ENCODE measurements at regions not wholly inside any gene's neighbourhood (a gene's known extent, or its start where the extent isn't known, plus 50 kb on each side); places are given as distances from the start of the nearest gene placed in this dataset.

DNA sequence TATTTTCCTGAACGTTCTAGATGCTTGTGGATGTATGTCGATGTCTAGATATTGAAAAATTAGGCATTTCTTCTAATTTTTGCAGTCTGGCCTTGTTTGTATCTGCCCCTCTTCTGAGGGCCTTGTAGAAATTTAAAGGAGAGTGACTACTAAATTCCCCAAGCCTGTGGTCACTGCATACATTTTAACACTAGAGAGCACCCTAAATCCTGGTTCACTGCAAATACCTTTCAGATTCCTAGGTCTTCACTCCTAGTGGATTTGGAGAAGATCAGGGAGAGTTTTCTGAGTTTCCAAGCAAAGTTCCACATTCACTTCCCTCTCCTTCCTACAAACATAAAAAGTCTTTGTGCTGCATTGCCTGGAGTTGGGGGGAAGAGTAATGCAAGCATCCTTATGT lies 1272.5 kb downstream of the OLFM4 start:
- no peak for DNase-seq (ENCODE audit: low spot score)
- Histone ChIP-seq H3K9me3 (peaks cover 0 to 11% of the 10 kb centered on the region in 2 donors), H3K4me3 (no peak overlapping the region), H3K36me3 (no peaks in the 10 kb centered on the region), H3K27me3 (no peaks in the 10 kb centered on the region), H3K4me1 (no peaks in the 10 kb centered on the region), H3K27ac (no peak overlapping the region)
- TF ChIP-seq, protein P1, sequence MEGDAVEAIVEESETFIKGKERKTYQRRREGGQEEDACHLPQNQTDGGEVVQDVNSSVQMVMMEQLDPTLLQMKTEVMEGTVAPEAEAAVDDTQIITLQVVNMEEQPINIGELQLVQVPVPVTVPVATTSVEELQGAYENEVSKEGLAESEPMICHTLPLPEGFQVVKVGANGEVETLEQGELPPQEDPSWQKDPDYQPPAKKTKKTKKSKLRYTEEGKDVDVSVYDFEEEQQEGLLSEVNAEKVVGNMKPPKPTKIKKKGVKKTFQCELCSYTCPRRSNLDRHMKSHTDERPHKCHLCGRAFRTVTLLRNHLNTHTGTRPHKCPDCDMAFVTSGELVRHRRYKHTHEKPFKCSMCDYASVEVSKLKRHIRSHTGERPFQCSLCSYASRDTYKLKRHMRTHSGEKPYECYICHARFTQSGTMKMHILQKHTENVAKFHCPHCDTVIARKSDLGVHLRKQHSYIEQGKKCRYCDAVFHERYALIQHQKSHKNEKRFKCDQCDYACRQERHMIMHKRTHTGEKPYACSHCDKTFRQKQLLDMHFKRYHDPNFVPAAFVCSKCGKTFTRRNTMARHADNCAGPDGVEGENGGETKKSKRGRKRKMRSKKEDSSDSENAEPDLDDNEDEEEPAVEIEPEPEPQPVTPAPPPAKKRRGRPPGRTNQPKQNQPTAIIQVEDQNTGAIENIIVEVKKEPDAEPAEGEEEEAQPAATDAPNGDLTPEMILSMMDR (IDR thresholded peaks at IDR 0.05) = no peak

DNA sequence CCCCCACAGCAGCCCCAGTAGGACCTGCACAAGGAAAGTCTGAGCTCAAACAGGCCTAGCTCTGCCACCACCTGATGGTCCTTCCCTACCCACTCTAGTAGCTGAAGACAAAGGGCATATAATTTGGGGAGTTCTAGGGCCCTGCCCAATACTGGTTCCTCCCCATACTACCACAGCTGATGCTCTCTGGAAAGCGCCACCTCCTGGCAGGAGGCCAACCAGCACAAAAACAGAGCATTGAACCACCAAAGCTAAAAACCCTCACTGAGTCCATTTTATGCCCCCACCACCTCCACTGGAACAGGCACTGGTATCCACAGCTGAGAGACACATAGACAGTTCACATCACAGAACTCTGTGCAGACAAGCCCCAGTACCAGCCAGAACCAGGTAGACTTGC lies 1276.8 kb downstream of the OLFM4 start:
- Histone ChIP-seq H3K4me3 (no peak overlapping the region), H3K36me3 (no peaks in the 10 kb centered on the region), H3K4me1 (no peaks in the 10 kb centered on the region), H3K27me3 (no peaks in the 10 kb centered on the region), H3K27ac (no peak overlapping the region), H3K9me3 (peaks cover 0 to 4% of the 10 kb centered on the region in 2 donors)
- TF ChIP-seq, protein P1 (IDR thresholded peaks at IDR 0.05) = no peak
- DNase-seq (ENCODE audit: low spot score) = no peak

DNA sequence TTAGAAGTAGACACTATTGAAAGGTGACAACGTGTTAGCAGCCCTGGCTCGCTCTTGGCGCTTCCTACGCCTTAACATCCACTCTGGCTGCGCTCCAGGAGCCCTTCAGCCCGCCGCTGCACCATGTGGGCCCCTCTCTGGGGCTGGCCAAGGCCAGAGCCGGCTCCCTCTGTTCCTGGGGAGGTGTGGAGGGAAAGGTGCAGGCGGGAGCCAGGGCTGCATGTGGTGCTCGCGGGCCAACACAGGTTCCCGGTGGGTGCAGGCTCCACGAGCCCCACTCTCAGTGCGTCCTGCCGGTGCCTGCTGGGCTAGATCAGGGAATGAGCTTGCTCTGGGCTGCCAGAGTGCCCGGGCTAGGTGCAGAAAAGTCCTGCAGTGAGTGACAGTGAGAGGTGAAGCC lies 1284.3 kb downstream of the OLFM4 start:
- TF ChIP-seq, protein P1 (IDR thresholded peaks at IDR 0.05) = no peak

DNA sequence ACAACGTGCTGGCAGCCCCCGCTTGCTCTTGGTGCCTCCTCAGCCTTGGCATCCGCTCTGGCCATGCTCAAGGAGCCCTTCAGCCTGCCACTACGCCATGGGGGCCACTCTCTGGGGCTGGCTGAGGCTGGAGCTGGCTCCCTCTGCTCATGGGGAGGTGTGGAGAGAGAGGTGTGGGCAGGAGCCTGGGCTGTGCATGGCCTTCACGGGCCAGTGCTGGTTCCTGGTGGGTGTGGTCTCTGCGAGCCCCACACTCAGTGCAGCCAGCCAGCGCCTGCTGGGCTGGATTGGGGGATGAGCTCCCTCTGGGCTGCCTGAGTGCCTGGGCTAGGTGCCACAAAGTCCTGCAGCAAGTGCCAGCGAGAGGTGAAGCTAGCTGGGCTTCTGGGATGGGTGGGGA lies 1289.1 kb downstream of the OLFM4 start:
- Histone ChIP-seq H3K27me3 (no peaks in the 10 kb centered on the region), H3K36me3 (no peaks in the 10 kb centered on the region), H3K27ac (no peak overlapping the region), H3K4me1 (no peaks in the 10 kb centered on the region), H3K4me3 (no peak overlapping the region), H3K9me3 (no peaks in the 10 kb centered on the region)
- TF ChIP-seq, protein P1 (IDR thresholded peaks at IDR 0.05) = no peak
- no peak for DNase-seq (ENCODE audit: low spot score)

More for the DNA sequence above, 1284.3 kb downstream of the OLFM4 start:
- Histone ChIP-seq H3K4me3 (no peak overlapping the region), H3K9me3 (no peaks in the 10 kb centered on the region), H3K4me1 (no peaks in the 10 kb centered on the region), H3K27me3 (no peaks in the 10 kb centered on the region), H3K27ac (no peak overlapping the region), H3K36me3 (no peaks in the 10 kb centered on the region)
- no peak for DNase-seq (ENCODE audit: low spot score)

DNA sequence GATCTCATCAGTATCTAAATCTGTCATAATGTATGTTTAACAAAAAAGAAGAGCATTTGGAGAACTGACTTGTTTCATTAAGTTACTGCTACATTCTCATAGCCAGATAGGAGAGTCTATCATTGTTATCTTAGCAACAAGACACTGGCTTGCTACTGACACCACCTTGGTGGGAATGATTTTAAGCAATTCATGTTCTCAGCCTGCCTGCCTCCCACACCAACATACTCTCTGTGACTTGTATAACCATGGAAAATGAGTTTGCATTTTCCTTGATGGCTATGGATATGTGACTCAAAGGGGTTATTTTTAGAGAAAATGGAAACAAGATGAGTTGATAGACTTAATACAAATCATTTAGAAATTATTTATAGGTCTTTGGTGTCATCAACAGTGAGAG lies 1308.9 kb downstream of the OLFM4 start:
- Histone ChIP-seq H3K4me1 (no peaks in the 10 kb centered on the region), H3K9me3 (no peaks in the 10 kb centered on the region), H3K27me3 (no peaks in the 10 kb centered on the region), H3K27ac (no peak overlapping the region), H3K4me3 (no peak overlapping the region), H3K36me3 (no peaks in the 10 kb centered on the region)
- no peak for DNase-seq (ENCODE audit: low spot score)
- TF ChIP-seq, protein P1 (IDR thresholded peaks at IDR 0.05) = no peak

DNA sequence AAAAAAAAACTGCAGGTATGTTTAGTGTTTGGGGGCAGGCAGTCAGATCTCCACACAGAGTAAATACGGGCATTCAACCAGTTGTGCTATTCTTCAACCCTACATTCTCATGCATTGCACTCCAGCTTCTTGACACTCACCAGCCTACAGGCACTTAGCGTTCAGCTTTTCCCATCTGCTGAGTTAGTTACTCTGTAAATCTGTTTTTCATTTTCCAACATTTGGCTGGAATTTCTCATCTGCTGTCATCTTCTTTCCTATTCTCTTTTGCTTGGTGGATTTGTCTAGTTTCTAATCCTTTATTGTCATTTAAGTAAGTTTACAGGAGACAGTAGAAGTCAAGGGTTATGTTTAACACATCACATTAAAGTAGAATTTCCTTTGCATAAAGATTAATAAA lies 1318.9 kb downstream of the OLFM4 start:
- TF ChIP-seq, protein P1 (IDR thresholded peaks at IDR 0.05) = no peak

More for the DNA sequence above, 1318.9 kb downstream of the OLFM4 start:
- H3K9me3 ChIP-seq = no peaks in the 10 kb centered on the region
- DNase-seq (ENCODE audit: low spot score) = no peak
- no peak overlapping the region for H3K27ac ChIP-seq
- H3K4me1 ChIP-seq = no peaks in the 10 kb centered on the region
- no peaks in the 10 kb centered on the region for H3K36me3 ChIP-seq
- no peak overlapping the region for H3K4me3 ChIP-seq
- H3K27me3 ChIP-seq = no peaks in the 10 kb centered on the region

Measured in right atrium auricular region (tissue), 2 donors.